Osteoblast (primary cell): ENCODE measurements at regions not wholly inside any gene's neighbourhood (a gene's known extent, or its start where the extent isn't known, plus 50 kb on each side); places are given as distances from the start of the nearest gene placed in this dataset.

Experiments
- DNase-seq: peaks from one replicate; pipeline ENCODE4 v3.0.0; 2011; ENCODE audit warnings: low spot score, mixed read lengths; ENCODE audit not compliant: insufficient read length; ENCODE audit errors: missing footprints
- H2AFZ ChIP-seq: 2 replicates; pipeline ENCODE4 v1.6.0; 2011; ENCODE audit warnings: mild to moderate bottlenecking, low read length
- H3K27ac ChIP-seq: 2 replicates; pipeline ENCODE4 v1.5.1; 2011; ENCODE audit warnings: mild to moderate bottlenecking, low read depth, low read length, moderate library complexity
- H3K27me3 ChIP-seq: 2 replicates; pipeline ENCODE4 v1.6.0; 2012; ENCODE audit warnings: mild to moderate bottlenecking, control low read depth, inconsistent platforms, low read length, moderate library complexity; ENCODE audit not compliant: insufficient read depth
- H3K36me3 ChIP-seq: 2 replicates; pipeline ENCODE4 v1.5.1; 2011; ENCODE audit warnings: mild to moderate bottlenecking, low read length, control low read depth, moderate library complexity; ENCODE audit not compliant: insufficient read depth
- H3K4me1 ChIP-seq: 2 replicates; pipeline ENCODE4 v1.5.1; 2011; ENCODE audit warnings: mild to moderate bottlenecking, low read length, control low read depth, moderate library complexity; ENCODE audit not compliant: insufficient read depth
- H3K4me2 ChIP-seq: 2 replicates; pipeline ENCODE4 v1.6.0; 2011; ENCODE audit warnings: mild to moderate bottlenecking, low read length; ENCODE audit not compliant: insufficient read depth
- H3K4me3 ChIP-seq: fragments of 200-600 bp; sonication (generic); 3 replicates; pipeline ENCODE4 v1.5.1; 2012; ENCODE audit warnings: mild to moderate bottlenecking, low read length, inconsistent platforms; ENCODE audit not compliant: insufficient read depth
- H3K79me2 ChIP-seq: 2 replicates; pipeline ENCODE4 v1.6.0; 2012; ENCODE audit warnings: mild to moderate bottlenecking, low read length, control low read depth, inconsistent platforms; ENCODE audit not compliant: insufficient read depth
- H3K9me3 ChIP-seq: 2 replicates; pipeline ENCODE4 v1.5.1; 2011; ENCODE audit warnings: low read depth, low read length, control low read depth
- H4K20me1 ChIP-seq: 2 replicates; pipeline ENCODE4 v1.6.0; 2012; ENCODE audit warnings: mild to moderate bottlenecking, low read length, control low read depth; ENCODE audit not compliant: insufficient read depth
- TF ChIP-seq, protein P1 (sequence below): IDR thresholded peaks from 2 replicates; pipeline ENCODE4 v1.5.1; 2011; ENCODE audit warnings: mild to moderate bottlenecking, low read depth, low read length, moderate library complexity; ENCODE audit errors: extremely low read depth

DNA sequence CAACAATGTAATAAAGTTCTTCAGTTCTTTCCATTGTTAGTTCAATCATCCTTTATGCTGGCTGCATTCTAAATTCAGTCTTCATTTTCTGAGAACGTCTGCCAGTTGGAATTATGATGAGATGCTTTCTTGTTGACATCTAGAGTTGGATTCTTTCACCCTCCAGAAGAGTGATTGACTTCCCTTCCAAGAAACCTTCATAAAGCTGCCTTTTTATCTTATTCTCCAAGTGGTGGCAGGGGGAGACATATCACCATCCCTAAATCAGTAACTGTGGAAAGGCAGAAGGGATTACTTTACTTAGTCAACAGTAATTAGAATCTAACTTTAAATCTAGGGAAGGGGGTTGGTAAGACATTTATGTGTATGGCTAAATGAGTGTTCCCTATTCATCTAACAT, 86.8 kb upstream of the GULP1 start:
- H3K27me3 ChIP-seq = no peaks in the 10 kb centered on the region
- no peaks in the 10 kb centered on the region for H4K20me1 ChIP-seq
- H3K4me3 ChIP-seq = no peak overlapping the region
- no peak overlapping the region for H3K4me2 ChIP-seq
- no peak overlapping the region for H3K27ac ChIP-seq
- peaks cover 5% of the 10 kb centered on the region for H3K4me1 ChIP-seq
- H3K79me2 ChIP-seq = no peaks in the 10 kb centered on the region
- no peaks in the 10 kb centered on the region for H3K9me3 ChIP-seq
- H2AFZ ChIP-seq = no peak overlapping the region
- no peak for DNase-seq
- H3K36me3 ChIP-seq = no peaks in the 10 kb centered on the region
- TF ChIP-seq, protein P1, sequence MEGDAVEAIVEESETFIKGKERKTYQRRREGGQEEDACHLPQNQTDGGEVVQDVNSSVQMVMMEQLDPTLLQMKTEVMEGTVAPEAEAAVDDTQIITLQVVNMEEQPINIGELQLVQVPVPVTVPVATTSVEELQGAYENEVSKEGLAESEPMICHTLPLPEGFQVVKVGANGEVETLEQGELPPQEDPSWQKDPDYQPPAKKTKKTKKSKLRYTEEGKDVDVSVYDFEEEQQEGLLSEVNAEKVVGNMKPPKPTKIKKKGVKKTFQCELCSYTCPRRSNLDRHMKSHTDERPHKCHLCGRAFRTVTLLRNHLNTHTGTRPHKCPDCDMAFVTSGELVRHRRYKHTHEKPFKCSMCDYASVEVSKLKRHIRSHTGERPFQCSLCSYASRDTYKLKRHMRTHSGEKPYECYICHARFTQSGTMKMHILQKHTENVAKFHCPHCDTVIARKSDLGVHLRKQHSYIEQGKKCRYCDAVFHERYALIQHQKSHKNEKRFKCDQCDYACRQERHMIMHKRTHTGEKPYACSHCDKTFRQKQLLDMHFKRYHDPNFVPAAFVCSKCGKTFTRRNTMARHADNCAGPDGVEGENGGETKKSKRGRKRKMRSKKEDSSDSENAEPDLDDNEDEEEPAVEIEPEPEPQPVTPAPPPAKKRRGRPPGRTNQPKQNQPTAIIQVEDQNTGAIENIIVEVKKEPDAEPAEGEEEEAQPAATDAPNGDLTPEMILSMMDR = no peak

DNA sequence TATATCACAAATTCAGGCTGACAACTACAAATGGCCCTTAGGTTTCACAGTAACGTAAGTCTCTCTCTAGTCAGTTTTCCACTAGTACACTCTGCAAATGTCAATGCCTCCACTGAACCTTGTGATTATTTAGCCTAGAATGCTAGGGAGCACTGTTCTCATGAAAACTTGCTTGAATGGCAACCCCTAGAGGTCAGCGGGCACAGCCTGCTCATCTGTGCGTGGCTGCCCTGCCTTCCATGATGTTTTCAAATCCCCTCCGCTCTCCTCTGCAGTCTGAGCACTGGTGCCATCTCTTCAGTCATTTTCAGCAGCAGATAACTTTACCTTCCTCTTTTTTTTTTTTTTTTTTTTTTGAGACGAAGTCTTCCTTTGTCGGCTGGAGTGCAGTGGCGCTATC, 84.1 kb upstream of the GULP1 start:
- H3K4me1 ChIP-seq = no peaks in the 10 kb centered on the region
- DNase-seq = no peak
- H3K4me2 ChIP-seq = no peak overlapping the region
- H3K4me3 ChIP-seq = no peak overlapping the region
- no peaks in the 10 kb centered on the region for H4K20me1 ChIP-seq
- TF ChIP-seq, protein P1 = no peak
- no peaks in the 10 kb centered on the region for H3K36me3 ChIP-seq
- no peaks in the 10 kb centered on the region for H3K27me3 ChIP-seq
- no peak overlapping the region for H2AFZ ChIP-seq
- H3K9me3 ChIP-seq = no peaks in the 10 kb centered on the region
- H3K27ac ChIP-seq = no peak overlapping the region
- H3K79me2 ChIP-seq = no peaks in the 10 kb centered on the region

DNA sequence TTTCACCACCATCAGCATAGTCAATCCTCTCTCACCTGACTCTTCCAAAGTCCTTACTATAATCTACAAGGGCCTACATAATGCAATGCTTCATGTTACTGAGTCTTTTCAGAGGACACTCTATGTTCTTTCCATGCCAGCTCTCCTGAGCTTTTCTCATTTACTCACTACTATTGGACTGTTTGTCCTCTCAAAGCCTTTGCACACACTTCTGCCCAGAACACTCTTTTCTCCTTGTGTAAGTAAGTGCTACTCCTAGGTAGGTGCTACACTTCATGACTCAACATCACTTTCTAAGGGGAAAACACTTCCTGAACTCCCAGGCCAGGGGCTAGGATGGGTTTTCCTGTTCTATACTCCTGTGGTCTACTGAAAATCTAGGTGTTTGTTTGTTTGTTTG, 82.5 kb upstream of the GULP1 start:
- TF ChIP-seq, protein P1 = no peak
- no peaks in the 10 kb centered on the region for H3K27me3 ChIP-seq
- H4K20me1 ChIP-seq = no peaks in the 10 kb centered on the region
- no peak for DNase-seq
- no peak overlapping the region for H3K4me3 ChIP-seq
- H2AFZ ChIP-seq = no peak overlapping the region
- H3K79me2 ChIP-seq = no peaks in the 10 kb centered on the region
- H3K27ac ChIP-seq = no peak overlapping the region
- no peaks in the 10 kb centered on the region for H3K9me3 ChIP-seq
- H3K4me1 ChIP-seq = no peaks in the 10 kb centered on the region
- no peak overlapping the region for H3K4me2 ChIP-seq
- H3K36me3 ChIP-seq = no peaks in the 10 kb centered on the region

DNA sequence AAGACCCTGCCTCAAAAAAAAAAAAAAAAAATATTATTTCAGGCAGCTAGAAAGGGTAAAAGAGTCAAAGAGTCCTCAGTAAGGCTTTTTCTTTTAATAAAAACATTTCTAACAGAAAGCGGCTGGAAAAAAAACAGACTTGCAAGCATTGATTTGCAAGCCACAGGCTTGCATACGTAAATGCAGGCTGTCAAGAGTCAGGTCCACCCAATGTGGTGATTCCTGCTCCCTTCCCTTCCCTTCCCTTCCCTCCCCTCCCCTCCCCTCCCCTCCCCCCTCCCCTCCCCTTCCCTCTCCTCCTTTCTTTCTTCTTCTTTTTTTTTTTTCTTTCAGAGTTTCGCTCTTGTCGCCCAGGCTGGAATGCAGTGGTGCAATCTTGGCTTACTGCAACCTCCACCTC, 74.4 kb upstream of the GULP1 start:
- TF ChIP-seq, protein P1 = no peak
- H4K20me1 ChIP-seq = no peaks in the 10 kb centered on the region
- no peak overlapping the region for H3K27ac ChIP-seq
- no peak for DNase-seq
- H3K36me3 ChIP-seq = no peaks in the 10 kb centered on the region
- no peaks in the 10 kb centered on the region for H3K4me1 ChIP-seq
- no peak overlapping the region for H3K4me3 ChIP-seq
- H3K9me3 ChIP-seq = no peaks in the 10 kb centered on the region
- H2AFZ ChIP-seq = no peak overlapping the region
- H3K4me2 ChIP-seq = no peak overlapping the region
- no peaks in the 10 kb centered on the region for H3K79me2 ChIP-seq
- H3K27me3 ChIP-seq = no peaks in the 10 kb centered on the region
